Uterus (tissue), 2 donors: ENCODE measurements at regions not wholly inside any gene's neighbourhood (a gene's known extent, or its start where the extent isn't known, plus 50 kb on each side); places are given as distances from the start of the nearest gene placed in this dataset.

Experiments used
- POLR2A ChIP-seq, 2 donors: fragments of 450-650 bp; IDR thresholded peaks; one replicate each; pipeline ENCODE4 v1.6.1; 2016; ENCODE audit warnings: antibody characterized with exemption in 2 of 2, mild to moderate bottlenecking in 1 of 2, moderate library complexity in 1 of 2
- TF ChIP-seq, protein P1 (sequence below), 4 experiments: fragments of 200-600 bp in 2 of 4; fragments of 450-650 bp in 2 of 4; sonication (generic) in 2 of 4; IDR thresholded peaks; one replicate each; pipeline ENCODE4 v1.5.1; 2016 to 2019; ENCODE audit warnings: antibody characterized with exemption in 4 of 4, mild to moderate bottlenecking in 2 of 4, moderate library complexity in 1 of 4

DNA sequence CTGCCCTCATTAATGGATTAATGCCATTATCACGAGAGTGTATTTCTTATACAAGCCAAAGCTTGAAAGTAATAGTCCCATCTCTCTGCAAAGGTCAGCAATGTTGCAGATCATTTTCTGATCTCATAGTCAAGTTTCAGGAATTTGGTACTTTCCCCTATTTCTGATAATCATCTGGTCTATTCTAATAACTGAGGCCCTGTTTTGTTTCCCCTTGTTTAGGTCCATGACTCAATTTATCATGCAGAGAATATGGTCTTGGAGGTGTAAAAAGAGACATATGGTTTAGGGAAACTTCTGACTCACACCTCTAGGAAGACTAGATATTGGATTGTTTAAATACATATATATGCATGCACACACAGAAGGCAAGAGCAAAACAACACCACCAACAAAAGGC lies 339.3 kb upstream of the NUDT12 start:
- TF ChIP-seq, protein P1, sequence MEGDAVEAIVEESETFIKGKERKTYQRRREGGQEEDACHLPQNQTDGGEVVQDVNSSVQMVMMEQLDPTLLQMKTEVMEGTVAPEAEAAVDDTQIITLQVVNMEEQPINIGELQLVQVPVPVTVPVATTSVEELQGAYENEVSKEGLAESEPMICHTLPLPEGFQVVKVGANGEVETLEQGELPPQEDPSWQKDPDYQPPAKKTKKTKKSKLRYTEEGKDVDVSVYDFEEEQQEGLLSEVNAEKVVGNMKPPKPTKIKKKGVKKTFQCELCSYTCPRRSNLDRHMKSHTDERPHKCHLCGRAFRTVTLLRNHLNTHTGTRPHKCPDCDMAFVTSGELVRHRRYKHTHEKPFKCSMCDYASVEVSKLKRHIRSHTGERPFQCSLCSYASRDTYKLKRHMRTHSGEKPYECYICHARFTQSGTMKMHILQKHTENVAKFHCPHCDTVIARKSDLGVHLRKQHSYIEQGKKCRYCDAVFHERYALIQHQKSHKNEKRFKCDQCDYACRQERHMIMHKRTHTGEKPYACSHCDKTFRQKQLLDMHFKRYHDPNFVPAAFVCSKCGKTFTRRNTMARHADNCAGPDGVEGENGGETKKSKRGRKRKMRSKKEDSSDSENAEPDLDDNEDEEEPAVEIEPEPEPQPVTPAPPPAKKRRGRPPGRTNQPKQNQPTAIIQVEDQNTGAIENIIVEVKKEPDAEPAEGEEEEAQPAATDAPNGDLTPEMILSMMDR (IDR thresholded peaks at IDR 0.05): no peak
- TF ChIP-seq POLR2A (IDR thresholded peaks at IDR 0.05): no peak
